GM21717 (cell line): ENCODE measurements at regions not wholly inside any gene's neighbourhood (a gene's known extent, or its start where the extent isn't known, plus 50 kb on each side); places are given as distances from the start of the nearest gene placed in this dataset.
"Not testable (repeated sequence)": the region's sequence is repeated elsewhere in the genome, so short reads cannot be mapped to it uniquely, and the experiment has no call there.

ENCODE experiments used
- ATAC-seq: cut with Tn5 transposase; IDR thresholded peaks from one replicate; pipeline ENCODE4 v1.9.1; 2021; ENCODE audit warnings: mild to moderate bottlenecking, moderate library complexity; ENCODE audit not compliant: unreplicated experiment

GRCh38 chr2:128503399-128504245 is 185.0 kb upstream of the HS6ST1 start:
- no peak for ATAC-seq

GRCh38 chr2:128504246-128505149 is 185.8 kb upstream of the HS6ST1 start:
- no peak for ATAC-seq

- ATAC-seq: no peak
Measured at GRCh38 chr2:128505150-128505490, 186.5 kb upstream of the HS6ST1 start.

- no peak for ATAC-seq
Measured at GRCh38 chr2:128505575-128506526, 187.2 kb upstream of the HS6ST1 start.

- no peak for ATAC-seq
Measured at GRCh38 chr2:128506534-128506933, 187.9 kb upstream of the HS6ST1 start.

GRCh38 chr2:128510701-128511397 is 192.2 kb upstream of the HS6ST1 start:
- ATAC-seq: no peak

- no peak for ATAC-seq
Measured at GRCh38 chr2:128511731-128512378, 193.2 kb upstream of the HS6ST1 start.

- no peak for ATAC-seq
Measured at GRCh38 chr2:128512379-128513115, 193.9 kb upstream of the HS6ST1 start.

GRCh38 chr2:128513116-128513960 is 194.7 kb upstream of the HS6ST1 start:
- no peak for ATAC-seq

GRCh38 chr2:128513961-128514283 is 195.3 kb upstream of the HS6ST1 start:
- no peak for ATAC-seq

GRCh38 chr2:128514555-128514955 is 195.9 kb upstream of the HS6ST1 start:
- ATAC-seq: no peak

GRCh38 chr2:128516938-128517337 is 198.3 kb upstream of the HS6ST1 start:
- no peak for ATAC-seq

- ATAC-seq: not testable (repeated sequence)
Measured at GRCh38 chr2:128519028-128519427, 200.4 kb upstream of the HS6ST1 start.

- no peak for ATAC-seq
Measured at GRCh38 chr2:128519517-128520215, 201.0 kb upstream of the HS6ST1 start.

GRCh38 chr2:128520340-128520739 is 201.7 kb upstream of the HS6ST1 start:
- no peak for ATAC-seq

GRCh38 chr2:128520791-128521190 is 202.1 kb upstream of the HS6ST1 start:
- peak; percentile 89 for ATAC-seq

- no peak for ATAC-seq
Measured at GRCh38 chr2:128521482-128521881, 202.8 kb upstream of the HS6ST1 start.

- no peak for ATAC-seq
Measured at GRCh38 chr2:128522829-128523228, 204.2 kb upstream of the HS6ST1 start.
